22Rv1 (cell line): ENCODE measurements at regions not wholly inside any gene's neighbourhood (a gene's known extent, or its start where the extent isn't known, plus 50 kb on each side); places are given as distances from the start of the nearest gene placed in this dataset.

ENCODE experiments used
- H3K27ac ChIP-seq: fragments of 450-650 bp; 2 replicates; pipeline ENCODE4 v1.5.1; 2017
- ZFX ChIP-seq: fragments of 450-650 bp; IDR thresholded peaks from 2 replicates; pipeline ENCODE4 v1.6.1; 2017; ENCODE audit warnings: antibody characterized with exemption, borderline replicate concordance
- TF ChIP-seq, protein P1 (sequence below): fragments of 450-650 bp; IDR thresholded peaks from 2 replicates; pipeline ENCODE4 v1.5.1; 2017; ENCODE audit warnings: mild to moderate bottlenecking

DNA sequence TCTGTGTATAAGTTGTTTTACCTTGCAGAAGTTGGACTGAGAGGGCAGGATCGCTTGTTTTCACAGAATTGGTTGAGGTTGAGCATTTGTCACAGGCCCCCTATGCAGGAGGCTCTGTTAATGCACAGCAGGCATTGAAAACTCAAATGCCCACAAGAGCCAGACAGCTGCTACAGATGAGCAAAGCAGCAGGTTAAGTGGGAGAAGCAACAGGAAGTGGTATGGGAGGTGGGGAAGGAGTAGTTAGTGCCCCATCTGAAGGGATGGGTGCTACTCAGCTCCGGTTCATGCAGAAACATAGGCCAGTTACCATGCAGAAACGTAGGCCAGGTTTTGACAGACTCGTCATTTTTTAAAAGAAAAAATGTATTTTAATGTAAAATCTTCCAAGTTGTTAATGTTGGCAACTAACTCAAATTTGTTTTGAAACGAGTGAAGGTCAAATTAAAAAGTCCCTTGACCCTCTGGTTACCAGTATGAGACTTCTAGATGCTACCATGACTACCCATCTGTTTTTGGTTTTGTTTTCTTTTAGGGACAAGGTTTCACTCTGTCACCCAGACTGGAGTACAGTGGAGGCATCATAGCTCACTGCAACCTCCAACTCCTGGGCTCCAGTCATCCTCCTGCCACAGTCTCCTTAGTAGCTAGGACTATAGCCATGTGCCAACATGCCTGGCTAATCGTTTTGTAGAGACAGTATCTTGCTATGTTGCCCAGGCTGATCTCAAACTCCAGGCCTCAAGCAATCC lies 84.7 kb upstream of the FRMD6 start:
- no peak overlapping the region for H3K27ac ChIP-seq
- TF ChIP-seq, protein P1, sequence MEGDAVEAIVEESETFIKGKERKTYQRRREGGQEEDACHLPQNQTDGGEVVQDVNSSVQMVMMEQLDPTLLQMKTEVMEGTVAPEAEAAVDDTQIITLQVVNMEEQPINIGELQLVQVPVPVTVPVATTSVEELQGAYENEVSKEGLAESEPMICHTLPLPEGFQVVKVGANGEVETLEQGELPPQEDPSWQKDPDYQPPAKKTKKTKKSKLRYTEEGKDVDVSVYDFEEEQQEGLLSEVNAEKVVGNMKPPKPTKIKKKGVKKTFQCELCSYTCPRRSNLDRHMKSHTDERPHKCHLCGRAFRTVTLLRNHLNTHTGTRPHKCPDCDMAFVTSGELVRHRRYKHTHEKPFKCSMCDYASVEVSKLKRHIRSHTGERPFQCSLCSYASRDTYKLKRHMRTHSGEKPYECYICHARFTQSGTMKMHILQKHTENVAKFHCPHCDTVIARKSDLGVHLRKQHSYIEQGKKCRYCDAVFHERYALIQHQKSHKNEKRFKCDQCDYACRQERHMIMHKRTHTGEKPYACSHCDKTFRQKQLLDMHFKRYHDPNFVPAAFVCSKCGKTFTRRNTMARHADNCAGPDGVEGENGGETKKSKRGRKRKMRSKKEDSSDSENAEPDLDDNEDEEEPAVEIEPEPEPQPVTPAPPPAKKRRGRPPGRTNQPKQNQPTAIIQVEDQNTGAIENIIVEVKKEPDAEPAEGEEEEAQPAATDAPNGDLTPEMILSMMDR: no peak
- no peak for TF ChIP-seq ZFX

DNA sequence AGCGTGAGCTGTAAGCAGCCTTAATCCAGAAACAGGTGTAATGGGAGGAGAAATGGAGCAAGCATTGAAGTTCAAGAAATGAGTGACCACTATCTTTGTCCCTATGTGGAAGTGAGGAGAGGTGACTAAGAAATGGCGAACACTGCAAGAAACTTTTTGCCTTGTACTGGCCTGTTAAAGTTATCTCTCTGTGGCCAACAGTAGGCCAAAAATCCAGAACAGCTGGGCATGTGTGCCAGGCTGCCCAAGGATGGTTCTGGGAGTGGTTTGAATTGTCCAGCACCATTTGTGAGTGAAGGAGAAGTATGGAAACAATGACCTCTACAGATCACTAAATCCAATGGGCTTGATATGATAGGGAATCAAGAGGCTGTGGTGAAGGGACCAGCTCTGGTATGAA lies 83.3 kb upstream of the FRMD6 start:
- TF ChIP-seq ZFX: no peak
- TF ChIP-seq, protein P1: no peak

DNA sequence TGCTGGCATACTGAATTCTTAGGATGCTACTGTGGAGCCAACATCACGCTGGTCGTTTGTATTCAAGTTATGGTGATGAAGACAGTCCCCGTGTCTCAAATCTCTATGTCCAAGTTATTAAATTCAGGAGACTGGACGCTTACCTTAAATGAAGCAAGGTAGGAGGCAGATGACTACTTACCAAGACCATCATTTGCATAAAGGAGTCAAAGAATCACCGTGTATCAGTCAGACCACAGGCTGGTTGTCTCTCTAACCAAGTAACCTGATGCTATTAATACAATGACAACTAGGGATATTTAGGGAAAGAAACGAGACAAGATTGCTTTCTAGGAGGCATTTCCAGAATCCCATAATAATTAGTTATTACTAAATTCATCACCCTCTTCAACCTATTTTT lies 78.1 kb upstream of the FRMD6 start:
- TF ChIP-seq ZFX: no peak
- TF ChIP-seq, protein P1: no peak

More for the DNA sequence above, 83.3 kb upstream of the FRMD6 start:
- H3K27ac ChIP-seq: no peak overlapping the region

DNA sequence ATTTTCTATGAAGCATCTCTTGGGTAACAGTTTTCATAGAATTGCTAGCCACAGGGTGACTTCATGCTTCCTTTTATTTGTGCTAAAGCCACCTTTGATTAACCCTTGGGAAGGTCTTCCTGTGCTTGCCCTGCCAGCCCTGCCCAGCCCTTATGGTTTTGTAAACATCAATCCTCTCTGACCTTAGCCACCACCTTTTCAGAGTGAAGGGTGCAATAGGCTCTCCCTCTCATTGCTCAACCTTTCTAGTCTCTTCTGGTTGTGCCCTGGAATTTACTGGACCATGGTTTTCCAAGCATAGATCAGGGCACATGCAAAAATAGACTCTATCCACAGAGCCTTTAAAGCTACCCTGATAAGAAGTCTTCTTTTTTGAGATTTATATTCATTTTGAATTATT lies 77.7 kb upstream of the FRMD6 start:
- TF ChIP-seq ZFX: no peak
- TF ChIP-seq, protein P1: no peak
- no peak overlapping the region for H3K27ac ChIP-seq

More for the DNA sequence above, 78.1 kb upstream of the FRMD6 start:
- no peak overlapping the region for H3K27ac ChIP-seq

DNA sequence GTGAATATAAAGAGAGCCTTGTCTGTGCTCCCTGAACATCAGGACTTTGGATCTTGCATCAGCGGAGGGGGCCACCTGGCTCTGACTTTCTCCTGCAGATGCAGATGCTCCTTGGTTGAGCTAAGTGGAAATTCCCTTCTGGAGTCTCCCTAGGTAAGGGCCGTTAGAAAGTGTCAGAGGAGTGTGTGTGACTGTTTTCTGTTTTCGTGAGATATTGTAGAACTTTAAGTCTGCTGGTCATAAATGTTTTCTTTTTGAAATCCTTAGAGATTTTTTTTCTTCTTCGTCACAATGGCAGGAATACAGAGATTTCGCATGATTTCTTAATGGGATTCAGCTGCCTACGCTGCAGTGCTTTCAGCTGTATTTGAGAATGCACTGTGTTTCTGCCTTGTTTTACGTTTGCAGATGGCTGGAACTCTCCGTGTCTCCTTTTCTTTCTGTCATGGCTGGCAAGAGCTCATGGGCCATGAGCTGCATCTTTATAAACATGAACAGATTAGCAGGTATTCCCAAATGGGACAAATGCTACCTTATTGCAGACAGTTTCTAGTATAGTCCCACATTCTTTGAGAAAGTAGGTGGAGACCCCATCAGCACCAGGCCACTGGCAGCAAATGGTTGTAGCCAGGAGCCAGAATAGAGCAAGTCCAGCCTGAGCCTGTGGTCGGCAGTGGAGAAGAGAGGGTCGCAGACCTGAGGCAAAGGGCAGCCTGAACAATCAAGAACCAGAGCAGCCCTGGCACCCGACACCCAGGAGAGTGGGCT lies 76.2 kb upstream of the FRMD6 start:
- TF ChIP-seq, protein P1: no peak
- TF ChIP-seq ZFX: no peak
- no peak overlapping the region for H3K27ac ChIP-seq

DNA sequence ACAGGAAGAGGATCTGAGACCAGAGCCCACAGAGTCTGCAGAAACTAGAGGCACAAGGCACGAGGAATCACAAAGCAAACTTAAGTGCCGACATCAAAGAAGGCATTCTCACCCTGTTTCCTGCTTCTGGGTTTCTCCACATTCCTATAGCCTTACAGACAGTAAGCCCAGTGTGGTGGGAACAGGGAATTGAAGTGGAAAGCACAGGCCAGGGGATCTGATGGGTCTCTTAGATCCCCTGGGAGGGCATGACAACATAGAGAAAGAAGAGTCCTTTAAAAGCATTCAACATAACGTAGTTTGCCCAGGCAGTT lies 75.6 kb upstream of the FRMD6 start:
- no peak overlapping the region for H3K27ac ChIP-seq

More for the DNA sequence above, 75.6 kb upstream of the FRMD6 start:
- no peak for TF ChIP-seq ZFX
- TF ChIP-seq, protein P1: no peak
